OCI-LY1 (cell line): ENCODE measurements at regions not wholly inside any gene's neighbourhood (a gene's known extent, or its start where the extent isn't known, plus 50 kb on each side); places are given as distances from the start of the nearest gene placed in this dataset.

ENCODE experiments used
- H2AFZ ChIP-seq: fragments of 200-600 bp; sonication (generic), shearing (Covaris generic); 2 replicates; pipeline ENCODE4 v1.6.0; 2014; ENCODE audit warnings: antibody characterized with exemption, mild to moderate bottlenecking, low read length
- H3F3A ChIP-seq: fragments of 200-600 bp; sonication (generic), shearing (Covaris generic); 2 replicates; pipeline ENCODE4 v1.6.0; 2014; ENCODE audit warnings: mild to moderate bottlenecking, antibody characterized with exemption, low read length, moderate library complexity; ENCODE audit not compliant: insufficient read depth
- H3K27ac ChIP-seq: fragments of 200-600 bp; sonication (generic); 2 replicates; pipeline ENCODE4 v1.5.1; 2014; ENCODE audit warnings: low read length, mixed run types, mild to moderate bottlenecking, low read depth; ENCODE audit not compliant: poor library complexity, severe bottlenecking
- H3K27me3 ChIP-seq: fragments of 200-600 bp; sonication (generic); 2 replicates; pipeline ENCODE4 v1.6.0; 2014; ENCODE audit warnings: antibody characterized with exemption, mild to moderate bottlenecking, low read length, moderate library complexity; ENCODE audit not compliant: insufficient read depth
- H3K36me3 ChIP-seq: fragments of 200-600 bp; sonication (generic); 2 replicates; pipeline ENCODE4 v1.6.1; 2014; ENCODE audit warnings: mild to moderate bottlenecking, antibody characterized with exemption, low read length, moderate library complexity, mixed read lengths; ENCODE audit not compliant: insufficient read depth
- H3K4me1 ChIP-seq: fragments of 200-600 bp; sonication (generic); 2 replicates; pipeline ENCODE4 v1.5.1; 2014; ENCODE audit warnings: mild to moderate bottlenecking, low read length, moderate library complexity; ENCODE audit not compliant: insufficient read depth, severe bottlenecking
- H3K4me2 ChIP-seq: fragments of 200-600 bp; sonication (generic), shearing (Covaris generic); 2 replicates; pipeline ENCODE4 v1.6.1; 2014; ENCODE audit warnings: low read length
- H3K4me3 ChIP-seq: fragments of 200-600 bp; sonication (generic); 2 replicates; pipeline ENCODE4 v1.5.1; 2014; ENCODE audit warnings: low read length, low read depth, mild to moderate bottlenecking, mixed read lengths; ENCODE audit not compliant: poor library complexity, severe bottlenecking
- H3K79me2 ChIP-seq: fragments of 200-600 bp; shearing (Covaris generic); 2 replicates; pipeline ENCODE4 v1.6.1; 2016; ENCODE audit warnings: mixed run types, low read length, mixed read lengths; ENCODE audit not compliant: insufficient read depth
- H3K9ac ChIP-seq: fragments of 200-600 bp; sonication (generic), shearing (Covaris generic); 2 replicates; pipeline ENCODE4 v1.6.1; 2014; ENCODE audit warnings: mild to moderate bottlenecking, low read length, mixed read lengths
- H3K9me2 ChIP-seq: fragments of 200-600 bp; sonication (generic), shearing (Covaris generic); 2 replicates; pipeline ENCODE4 v1.6.1; 2014; ENCODE audit warnings: low read depth, mild to moderate bottlenecking, low read length, mixed read lengths
- H3K9me3 ChIP-seq: fragments of 200-600 bp; shearing (Covaris generic); 2 replicates; pipeline ENCODE4 v1.6.1; 2014; ENCODE audit warnings: low read length, mixed read lengths
- H4K20me1 ChIP-seq: fragments of 200-600 bp; sonication (generic), shearing (Covaris generic); 2 replicates; pipeline ENCODE4 v1.6.0; 2016; ENCODE audit warnings: mild to moderate bottlenecking, low read length; ENCODE audit not compliant: insufficient read depth
- EZH2 ChIP-seq: fragments of 200-600 bp; sonication (generic), shearing (Covaris generic); IDR thresholded peaks from 2 replicates; pipeline ENCODE4 v1.8.0; 2017; ENCODE audit warnings: borderline replicate concordance, mixed run types, mild to moderate bottlenecking, antibody characterized with exemption, low read length, moderate library complexity, mixed read lengths
- TF ChIP-seq, protein P1 (sequence below): fragments of 200-600 bp; sonication (generic), shearing (Covaris generic); IDR thresholded peaks from 2 replicates; pipeline ENCODE4 v1.5.1; 2017; ENCODE audit warnings: mild to moderate bottlenecking, antibody characterized with exemption, low read length, moderate library complexity, mixed read lengths

DNA sequence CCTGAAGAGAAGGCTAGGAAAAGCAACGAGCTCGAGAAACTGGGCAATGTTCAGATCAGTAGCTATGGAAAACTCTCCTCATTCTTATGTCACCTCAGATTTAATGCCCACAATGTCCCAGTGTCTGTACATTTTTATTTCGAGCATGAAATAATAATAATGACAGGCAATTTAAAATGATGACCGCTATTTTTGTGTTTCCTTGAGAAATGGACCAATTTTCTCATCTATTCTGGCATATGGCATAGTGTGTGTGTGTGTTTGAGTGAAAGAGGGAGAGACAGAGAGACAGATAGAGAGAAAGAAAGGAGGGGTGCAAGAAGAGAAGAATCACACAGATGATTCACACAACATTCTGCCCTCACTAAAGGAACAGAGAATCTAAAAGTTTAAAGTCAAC lies 119.1 kb upstream of the C1orf21 start:
- Histone ChIP-seq H3K4me1 (no peaks in the 10 kb centered on the region), H2AFZ (no peak overlapping the region), H3F3A (no peaks in the 10 kb centered on the region), H3K9me2 (no peaks in the 10 kb centered on the region), H3K4me3 (no peak overlapping the region), H3K36me3 (no peaks in the 10 kb centered on the region), H3K4me2 (no peak overlapping the region), H3K27me3 (no peaks in the 10 kb centered on the region), H3K79me2 (no peaks in the 10 kb centered on the region), H3K27ac (no peak overlapping the region), H3K9me3 (no peaks in the 10 kb centered on the region), H4K20me1 (no peaks in the 10 kb centered on the region), H3K9ac (no peak overlapping the region)
- TF ChIP-seq, protein P1, sequence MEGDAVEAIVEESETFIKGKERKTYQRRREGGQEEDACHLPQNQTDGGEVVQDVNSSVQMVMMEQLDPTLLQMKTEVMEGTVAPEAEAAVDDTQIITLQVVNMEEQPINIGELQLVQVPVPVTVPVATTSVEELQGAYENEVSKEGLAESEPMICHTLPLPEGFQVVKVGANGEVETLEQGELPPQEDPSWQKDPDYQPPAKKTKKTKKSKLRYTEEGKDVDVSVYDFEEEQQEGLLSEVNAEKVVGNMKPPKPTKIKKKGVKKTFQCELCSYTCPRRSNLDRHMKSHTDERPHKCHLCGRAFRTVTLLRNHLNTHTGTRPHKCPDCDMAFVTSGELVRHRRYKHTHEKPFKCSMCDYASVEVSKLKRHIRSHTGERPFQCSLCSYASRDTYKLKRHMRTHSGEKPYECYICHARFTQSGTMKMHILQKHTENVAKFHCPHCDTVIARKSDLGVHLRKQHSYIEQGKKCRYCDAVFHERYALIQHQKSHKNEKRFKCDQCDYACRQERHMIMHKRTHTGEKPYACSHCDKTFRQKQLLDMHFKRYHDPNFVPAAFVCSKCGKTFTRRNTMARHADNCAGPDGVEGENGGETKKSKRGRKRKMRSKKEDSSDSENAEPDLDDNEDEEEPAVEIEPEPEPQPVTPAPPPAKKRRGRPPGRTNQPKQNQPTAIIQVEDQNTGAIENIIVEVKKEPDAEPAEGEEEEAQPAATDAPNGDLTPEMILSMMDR = no peak
- no peak for TF ChIP-seq EZH2

DNA sequence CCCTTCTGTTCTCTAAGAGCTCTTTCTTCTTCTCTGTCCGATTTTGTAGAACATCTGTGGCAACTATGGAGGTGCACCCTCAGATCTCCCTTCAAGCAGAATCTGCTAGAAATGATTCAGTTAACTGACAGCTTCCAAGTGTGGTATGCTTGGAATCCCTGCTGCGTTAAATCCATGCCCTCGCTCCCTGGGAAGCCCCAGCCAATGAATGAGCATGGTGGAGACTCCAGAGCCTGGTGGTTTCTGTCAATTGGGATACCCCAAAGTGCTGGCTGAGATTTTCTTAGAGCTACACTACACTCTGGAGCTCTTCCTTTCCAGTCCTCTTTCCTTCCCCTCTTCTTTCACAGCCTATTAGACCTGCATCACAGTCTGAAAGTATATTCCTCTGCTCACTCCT lies 116.3 kb upstream of the C1orf21 start:
- no peaks in the 10 kb centered on the region for H3K79me2 ChIP-seq
- no peaks in the 10 kb centered on the region for H4K20me1 ChIP-seq
- no peaks in the 10 kb centered on the region for H3K4me1 ChIP-seq
- H3K4me2 ChIP-seq = no peak overlapping the region
- no peak overlapping the region for H2AFZ ChIP-seq
- H3K9me3 ChIP-seq = no peaks in the 10 kb centered on the region
- TF ChIP-seq, protein P1 = no peak
- TF ChIP-seq EZH2 = no peak
- H3F3A ChIP-seq = no peaks in the 10 kb centered on the region
- H3K27me3 ChIP-seq = no peaks in the 10 kb centered on the region
- H3K9ac ChIP-seq = no peak overlapping the region
- no peak overlapping the region for H3K27ac ChIP-seq
- H3K36me3 ChIP-seq = no peaks in the 10 kb centered on the region
- no peak overlapping the region for H3K4me3 ChIP-seq
- H3K9me2 ChIP-seq = no peaks in the 10 kb centered on the region

DNA sequence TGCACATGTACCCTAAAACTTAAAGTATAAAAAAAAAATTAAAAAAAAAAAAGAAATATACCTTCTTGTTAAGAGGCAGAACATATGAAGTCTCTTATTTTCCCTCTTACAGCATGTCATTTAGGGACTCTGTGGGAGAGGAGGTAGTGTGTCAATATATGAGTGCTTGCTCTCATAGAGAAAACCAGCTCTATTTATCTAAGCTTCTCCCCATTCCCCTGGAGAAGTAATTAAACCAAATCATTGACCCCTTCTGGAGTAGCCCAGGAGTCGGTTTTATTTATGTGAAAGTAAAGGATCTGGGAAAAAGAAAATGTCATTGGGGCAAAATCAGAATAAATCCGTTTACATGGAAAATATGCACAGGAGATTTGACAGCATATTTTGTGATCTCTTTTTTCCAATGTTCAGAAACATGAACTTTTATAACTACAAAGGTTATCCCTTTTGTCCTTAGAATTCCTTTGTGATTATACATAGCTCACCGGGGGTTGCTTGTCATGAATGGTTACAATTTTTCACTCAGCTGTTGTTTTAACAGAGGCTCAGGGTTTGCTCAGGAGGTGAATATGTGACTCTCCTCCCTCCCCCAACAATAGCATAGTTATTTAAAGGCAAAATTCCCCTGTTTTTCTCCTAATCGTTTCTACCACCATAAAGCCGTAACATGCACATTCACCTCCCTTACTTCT lies 114.5 kb upstream of the C1orf21 start:
- TF ChIP-seq EZH2 = no peak
- TF ChIP-seq, protein P1 = no peak
- no peaks in the 10 kb centered on the region for H3F3A ChIP-seq
- no peaks in the 10 kb centered on the region for H3K36me3 ChIP-seq
- no peak overlapping the region for H3K4me2 ChIP-seq
- no peaks in the 10 kb centered on the region for H3K4me1 ChIP-seq
- H3K27ac ChIP-seq = no peak overlapping the region
- no peaks in the 10 kb centered on the region for H3K79me2 ChIP-seq
- no peaks in the 10 kb centered on the region for H3K9me3 ChIP-seq
- H2AFZ ChIP-seq = no peak overlapping the region
- no peak overlapping the region for H3K9ac ChIP-seq
- no peaks in the 10 kb centered on the region for H3K9me2 ChIP-seq
- no peaks in the 10 kb centered on the region for H3K27me3 ChIP-seq
- no peaks in the 10 kb centered on the region for H4K20me1 ChIP-seq
- no peak overlapping the region for H3K4me3 ChIP-seq
